Tibial nerve (tissue), 3 donors: ENCODE measurements at regions not wholly inside any gene's neighbourhood (a gene's known extent, or its start where the extent isn't known, plus 50 kb on each side); places are given as distances from the start of the nearest gene placed in this dataset.

ENCODE experiments used
- CTCF ChIP-seq, 5 experiments: fragments of 200-600 bp in 3 of 5; fragments of 450-650 bp in 2 of 5; sonication (generic) in 3 of 5; IDR thresholded peaks; one replicate each; pipeline ENCODE4 v1.5.1; 2016 to 2019; ENCODE audit warnings: antibody characterized with exemption in 5 of 5, mild to moderate bottlenecking in 3 of 5, moderate library complexity in 2 of 5
- POLR2A ChIP-seq, 2 donors: fragments of 450-650 bp; IDR thresholded peaks; one replicate each; pipeline ENCODE4 v1.6.1; 2017; ENCODE audit warnings: antibody characterized with exemption in 2 of 2, mild to moderate bottlenecking in 2 of 2, moderate library complexity in 2 of 2

- TF ChIP-seq POLR2A (IDR thresholded peaks at IDR 0.05): no peak
- no peak for TF ChIP-seq CTCF (IDR thresholded peaks at IDR 0.05)
Observed at GRCh38 chr18:78862395-78862794, 117.2 kb upstream of the SALL3 start.
